PC-9 (cell line): ENCODE measurements at regions not wholly inside any gene's neighbourhood (a gene's known extent, or its start where the extent isn't known, plus 50 kb on each side); places are given as distances from the start of the nearest gene placed in this dataset.

Experiments used
- BruUV-seq: library from RNA; stranded (reverse); fragments of 400-500 nt; replicated peaks from 2 replicates; lab custom pipeline; 2021; lab: Mats Ljungman, UMichigan
- CTCF ChIA-PET: fragments of 300-600 bp; sonication (Branson Sonifier 250); formaldehyde crosslinking; loops from one replicate; lab custom pipeline; 2022; ENCODE audit warnings: antibody characterized with exemption; lab: Charles Lee
- POLR2A ChIA-PET: fragments of 300-600 bp; sonication (Branson Sonifier 250); formaldehyde crosslinking; loops from one replicate; lab custom pipeline; 2022; ENCODE audit warnings: antibody characterized with exemption; ENCODE audit not compliant: unreplicated experiment; lab: Charles Lee
- DNase-seq, 2 experiments: peaks; one replicate each; pipeline versions ENCODE4 v3.0.0 to v3.0.0-alpha.2; 2015 to 2022; ENCODE audit warnings: mixed read lengths in 1 of 2
- H2AFZ ChIP-seq: fragments of 200-600 bp; sonication (generic); 2 replicates; pipeline ENCODE4 v1.8.1; 2017; ENCODE audit warnings: antibody characterized with exemption
- H3F3A ChIP-seq: fragments of 200-600 bp; sonication (generic); 2 replicates; pipeline ENCODE4 v1.8.1; 2017; ENCODE audit warnings: antibody characterized with exemption, mild to moderate bottlenecking, low read depth; ENCODE audit not compliant: insufficient read depth
- H3K27ac ChIP-seq: fragments of 200-600 bp; sonication (generic); 2 replicates; pipeline ENCODE4 v1.6.1; 2016; ENCODE audit warnings: mixed run types
- H3K27me3 ChIP-seq: fragments of 200-600 bp; sonication (generic); 2 replicates; pipeline ENCODE4 v1.6.1; 2016; ENCODE audit warnings: low read depth, mixed run types; ENCODE audit not compliant: insufficient read depth
- H3K36me3 ChIP-seq: fragments of 200-600 bp; sonication (generic); 2 replicates; pipeline ENCODE4 v1.6.1; 2016; ENCODE audit warnings: low read depth, mixed run types
- H3K4me1 ChIP-seq: fragments of 200-600 bp; sonication (generic); replicated peaks from 2 replicates; pipeline ENCODE4 v1.6.1; 2016; ENCODE audit warnings: mixed run types; ENCODE audit not compliant: insufficient read depth
- H3K4me2 ChIP-seq: fragments of 200-600 bp; sonication (generic); 2 replicates; pipeline ENCODE4 v1.6.1; 2017; ENCODE audit warnings: mixed run types
- H3K4me3 ChIP-seq: fragments of 200-600 bp; sonication (generic); 2 replicates; pipeline ENCODE4 v1.6.1; 2016; ENCODE audit warnings: mixed run types
- H3K79me2 ChIP-seq: fragments of 200-600 bp; sonication (generic); 2 replicates; pipeline ENCODE4 v1.6.1; 2017; ENCODE audit warnings: low read depth, mixed run types
- H3K9me2 ChIP-seq: fragments of 200-600 bp; sonication (generic); 2 replicates; pipeline ENCODE4 v1.8.1; 2017; ENCODE audit warnings: mild to moderate bottlenecking; ENCODE audit not compliant: insufficient read depth
- H3K9me3 ChIP-seq: fragments of 200-600 bp; sonication (generic); 2 replicates; pipeline ENCODE4 v1.8.1; 2016; ENCODE audit warnings: low read depth; ENCODE audit not compliant: insufficient read depth
- H4K20me1 ChIP-seq: fragments of 200-600 bp; sonication (generic); 2 replicates; pipeline ENCODE4 v1.8.1; 2017; ENCODE audit not compliant: insufficient read depth
- EZH2 ChIP-seq: fragments of 200-600 bp; sonication (generic); IDR thresholded peaks from 2 replicates; pipeline ENCODE4 v1.8.0; 2017; ENCODE audit warnings: antibody characterized with exemption, low read depth
- intact Hi-C: fragments of 100-400 bp; cut with micrococcal nuclease; formaldehyde crosslinking; loops from one replicate; pipeline ENCODE4 v1.10.0; 2022; ENCODE audit not compliant: unreplicated experiment
- TF ChIP-seq, protein P1 (sequence below): fragments of 200-600 bp; sonication (generic); conservative IDR thresholded peaks from 2 replicates; pipeline ENCODE4 v1.6.1; 2017; ENCODE audit warnings: mixed run types, antibody characterized with exemption, mild to moderate bottlenecking, moderate library complexity

GRCh38 chr10:56881218-56881617 is 520.2 kb upstream of the ZWINT start:
- Histone ChIP-seq H3F3A (no peaks in the 10 kb centered on the region), H3K79me2 (no peaks in the 10 kb centered on the region), H3K4me1 (no peaks in the 10 kb centered on the region), H3K4me3 (no peak overlapping the region), H3K36me3 (no peaks in the 10 kb centered on the region), H3K27ac (no peak overlapping the region), H3K4me2 (no peak overlapping the region), H4K20me1 (no peaks in the 10 kb centered on the region), H3K9me3 (no peaks in the 10 kb centered on the region), H3K27me3 (no peaks in the 10 kb centered on the region), H2AFZ (no peak overlapping the region), H3K9me2 (no peaks in the 10 kb centered on the region)
- BruUV-seq = no TSS peak
- ChIA-PET POLR2A (no interaction called here), CTCF (no interaction called here)
- TF ChIP-seq EZH2 = no peak
- TF ChIP-seq, protein P1, sequence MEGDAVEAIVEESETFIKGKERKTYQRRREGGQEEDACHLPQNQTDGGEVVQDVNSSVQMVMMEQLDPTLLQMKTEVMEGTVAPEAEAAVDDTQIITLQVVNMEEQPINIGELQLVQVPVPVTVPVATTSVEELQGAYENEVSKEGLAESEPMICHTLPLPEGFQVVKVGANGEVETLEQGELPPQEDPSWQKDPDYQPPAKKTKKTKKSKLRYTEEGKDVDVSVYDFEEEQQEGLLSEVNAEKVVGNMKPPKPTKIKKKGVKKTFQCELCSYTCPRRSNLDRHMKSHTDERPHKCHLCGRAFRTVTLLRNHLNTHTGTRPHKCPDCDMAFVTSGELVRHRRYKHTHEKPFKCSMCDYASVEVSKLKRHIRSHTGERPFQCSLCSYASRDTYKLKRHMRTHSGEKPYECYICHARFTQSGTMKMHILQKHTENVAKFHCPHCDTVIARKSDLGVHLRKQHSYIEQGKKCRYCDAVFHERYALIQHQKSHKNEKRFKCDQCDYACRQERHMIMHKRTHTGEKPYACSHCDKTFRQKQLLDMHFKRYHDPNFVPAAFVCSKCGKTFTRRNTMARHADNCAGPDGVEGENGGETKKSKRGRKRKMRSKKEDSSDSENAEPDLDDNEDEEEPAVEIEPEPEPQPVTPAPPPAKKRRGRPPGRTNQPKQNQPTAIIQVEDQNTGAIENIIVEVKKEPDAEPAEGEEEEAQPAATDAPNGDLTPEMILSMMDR = no peak
- no peak for DNase-seq
- intact Hi-C loops = no loop called here

DNA sequence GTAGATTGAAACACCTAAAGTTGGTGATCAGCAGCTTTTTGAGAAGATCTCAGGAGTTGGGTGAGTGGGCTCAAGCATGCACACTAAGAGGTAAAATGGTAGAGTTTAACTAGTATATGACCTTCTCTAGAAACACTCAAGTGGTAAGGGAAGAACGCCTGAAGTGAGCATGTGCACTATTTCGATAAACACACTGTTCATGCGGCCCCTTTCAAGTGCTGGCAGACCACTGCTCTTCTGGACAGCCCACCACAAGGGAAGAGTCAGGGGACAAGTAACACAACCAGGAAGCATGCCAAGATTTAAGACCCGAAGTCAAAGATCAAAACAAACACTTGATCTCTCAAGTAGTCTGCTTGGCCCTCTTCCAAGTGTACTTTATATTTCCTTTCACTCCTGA is 519.5 kb upstream of the ZWINT start:
- no peaks in the 10 kb centered on the region for H3K9me2 ChIP-seq
- no peaks in the 10 kb centered on the region for H3K9me3 ChIP-seq
- H3K27ac ChIP-seq = no peak overlapping the region
- TF ChIP-seq, protein P1 = no peak
- TF ChIP-seq EZH2 = no peak
- H3K4me1 ChIP-seq = no peaks in the 10 kb centered on the region
- ChIA-PET POLR2A (no interaction called here), CTCF (no interaction called here)
- no peak overlapping the region for H3K4me3 ChIP-seq
- no peak overlapping the region for H3K4me2 ChIP-seq
- no peaks in the 10 kb centered on the region for H3K79me2 ChIP-seq
- no peaks in the 10 kb centered on the region for H3K27me3 ChIP-seq
- no TSS peak for BruUV-seq
- intact Hi-C loops = no loop called here
- H2AFZ ChIP-seq = no peak overlapping the region
- H4K20me1 ChIP-seq = no peaks in the 10 kb centered on the region
- no peaks in the 10 kb centered on the region for H3F3A ChIP-seq
- DNase-seq = no peak
- H3K36me3 ChIP-seq = no peaks in the 10 kb centered on the region

GRCh38 chr10:56874950-56875349 is 513.9 kb upstream of the ZWINT start:
- TF ChIP-seq EZH2 = no peak
- TF ChIP-seq, protein P1 = no peak
- Histone ChIP-seq H3K9me2 (no peaks in the 10 kb centered on the region), H3K27me3 (no peaks in the 10 kb centered on the region), H4K20me1 (no peaks in the 10 kb centered on the region), H3K4me2 (no peak overlapping the region), H3K4me3 (no peak overlapping the region), H3K4me1 (no peaks in the 10 kb centered on the region), H3K27ac (no peak overlapping the region), H3K36me3 (no peaks in the 10 kb centered on the region), H3K9me3 (no peaks in the 10 kb centered on the region), H3F3A (no peaks in the 10 kb centered on the region), H2AFZ (no peak overlapping the region), H3K79me2 (no peaks in the 10 kb centered on the region)
- no peak for DNase-seq
- CTCF ChIA-PET = no interaction called here
- BruUV-seq = no TSS peak
- intact Hi-C loops = loop anchor here (5.0 kb wide), 1 partner anchor 342 kb away; no protein-coding TSS in a partner anchor
- POLR2A ChIA-PET = no interaction called here
